Breast epithelium (tissue), 3 donors: ENCODE measurements at regions not wholly inside any gene's neighbourhood (a gene's known extent, or its start where the extent isn't known, plus 50 kb on each side); places are given as distances from the start of the nearest gene placed in this dataset.

Source experiments
- CTCF ChIP-seq, 3 donors: fragments of 450-650 bp; IDR thresholded peaks; one replicate each; pipeline ENCODE4 v1.5.1; 2016 to 2017; ENCODE audit warnings: antibody characterized with exemption in 3 of 3, mild to moderate bottlenecking in 3 of 3, moderate library complexity in 3 of 3
- POLR2A ChIP-seq: fragments of 450-650 bp; IDR thresholded peaks from one replicate; pipeline ENCODE4 v1.6.1; 2016; ENCODE audit warnings: antibody characterized with exemption, mild to moderate bottlenecking, moderate library complexity

GRCh38 chr16:85524365-85524629 lies 88.8 kb upstream of the GSE1 start:
- TF ChIP-seq CTCF (IDR thresholded peaks at IDR 0.05) (no peak), POLR2A (no peak)
